Erythroblast (primary cell): ENCODE measurements at regions not wholly inside any gene's neighbourhood (a gene's known extent, or its start where the extent isn't known, plus 50 kb on each side); places are given as distances from the start of the nearest gene placed in this dataset.

Source experiments
- GATA1 ChIP-seq: IDR thresholded peaks from 2 replicates; pipeline ENCODE4 v1.6.1; 2011; ENCODE audit warnings: low read depth, mild to moderate bottlenecking, control low read depth, low read length, moderate library complexity
- POLR2A ChIP-seq: IDR thresholded peaks from 2 replicates; pipeline ENCODE4 v1.6.1; 2011; ENCODE audit warnings: mild to moderate bottlenecking, low read length

DNA sequence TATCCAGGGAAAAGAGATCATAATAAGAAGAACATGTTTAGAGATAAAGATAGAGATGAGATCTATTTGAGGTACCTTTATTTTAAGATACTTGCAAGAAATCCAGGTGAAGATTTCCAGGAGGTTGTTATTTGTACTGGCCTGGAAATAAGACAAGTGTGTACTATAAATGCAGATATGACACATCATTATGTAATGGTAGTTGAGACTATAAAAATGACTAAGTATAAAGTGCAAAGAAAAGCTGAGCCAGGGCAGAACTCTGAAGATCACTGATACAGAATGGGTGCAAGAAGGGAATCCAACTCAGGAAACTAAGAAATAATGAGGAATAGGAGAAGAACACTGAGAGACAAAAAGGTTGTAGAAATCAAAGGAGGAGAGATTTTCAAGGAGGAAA is 378.2 kb upstream of the PBX1 start:
- TF ChIP-seq POLR2A: no peak
- no peak for TF ChIP-seq GATA1
